Large intestine (tissue), 3 donors: ENCODE measurements at regions not wholly inside any gene's neighbourhood (a gene's known extent, or its start where the extent isn't known, plus 50 kb on each side); places are given as distances from the start of the nearest gene placed in this dataset.

Experiments
- DNase-seq, 2 donors: peaks; one replicate each; pipeline versions ENCODE4 v3.0.0 to v3.0.0-alpha.2; 2013
- H3K27ac ChIP-seq: one replicate; pipeline ENCODE4 v1.5.1; 2013; ENCODE audit warnings: low read length
- H3K27me3 ChIP-seq: 2 replicates; pipeline ENCODE4 v1.6.1; 2013; ENCODE audit warnings: low read length; ENCODE audit not compliant: control insufficient read depth, insufficient read depth
- H3K36me3 ChIP-seq: 2 replicates; pipeline ENCODE4 v1.6.1; 2013; ENCODE audit warnings: low read length; ENCODE audit not compliant: control insufficient read depth, insufficient read depth
- H3K4me1 ChIP-seq: one replicate; pipeline ENCODE4 v1.6.1; 2013; ENCODE audit warnings: low read length; ENCODE audit not compliant: control insufficient read depth, insufficient read depth
- H3K4me3 ChIP-seq: one replicate; pipeline ENCODE4 v1.5.1; 2013; ENCODE audit warnings: low read length
- H3K9me3 ChIP-seq: one replicate; pipeline ENCODE4 v1.6.1; 2013; ENCODE audit warnings: mild to moderate bottlenecking, low read depth, low read length, moderate library complexity; ENCODE audit not compliant: control insufficient read depth
- WGBS: methylation state at CpG from one replicate; pipeline ENCODE4 v1.1.5; 2013; ENCODE audit warnings: low lambda C conversion rate; ENCODE audit not compliant: insufficient coverage; 5-methylcytosine and 5-hydroxymethylcytosine counted together

GRCh38 chr14:34348592-34348991, 113.4 kb downstream of the SPTSSA start:
- no peak for DNase-seq
- 90% methylated on average over 4 of the region's 6 CpGs for WGBS
- Histone ChIP-seq H3K9me3 (peaks cover 7% of the 10 kb centered on the region), H3K4me3 (no peak overlapping the region), H3K27ac (no peak overlapping the region), H3K4me1 (peaks cover 3% of the 10 kb centered on the region), H3K36me3 (no peaks in the 10 kb centered on the region), H3K27me3 (no peaks in the 10 kb centered on the region)

GRCh38 chr14:34347683-34348082, 114.4 kb downstream of the SPTSSA start:
- DNase-seq, result no peak
- Histone ChIP-seq H3K36me3 (no peaks in the 10 kb centered on the region), H3K9me3 (peaks cover 7% of the 10 kb centered on the region), H3K4me1 (peaks cover 3% of the 10 kb centered on the region), H3K4me3 (no peak overlapping the region), H3K27ac (no peak overlapping the region), H3K27me3 (no peaks in the 10 kb centered on the region)
- WGBS, result no CpG with 5 or more reads among the region's 2 CpGs

GRCh38 chr14:34345718-34346465, 116.1 kb downstream of the SPTSSA start:
- no peaks in the 10 kb centered on the region for H3K36me3 ChIP-seq
- DNase-seq, result no peak
- peaks cover 2% of the 10 kb centered on the region for H3K4me1 ChIP-seq
- WGBS, result no CpG with 5 or more reads among the region's 26 CpGs
- no peak overlapping the region for H3K4me3 ChIP-seq
- no peaks in the 10 kb centered on the region for H3K27me3 ChIP-seq
- H3K27ac ChIP-seq, result no peak overlapping the region
- H3K9me3 ChIP-seq, result peaks cover 7% of the 10 kb centered on the region

GRCh38 chr14:34344318-34344717, 117.7 kb downstream of the SPTSSA start:
- Histone ChIP-seq H3K27me3 (no peaks in the 10 kb centered on the region), H3K4me3 (no peak overlapping the region), H3K4me1 (no peaks in the 10 kb centered on the region), H3K36me3 (no peaks in the 10 kb centered on the region), H3K9me3 (peaks cover 7% of the 10 kb centered on the region), H3K27ac (no peak overlapping the region)
- no peak for DNase-seq
- WGBS, result 96% methylated on average over 4 of the region's 5 CpGs

GRCh38 chr14:34340025-34340625, 121.9 kb downstream of the SPTSSA start:
- DNase-seq, result no peak
- WGBS, result no CpG with 5 or more reads among the region's 4 CpGs
- no peaks in the 10 kb centered on the region for H3K9me3 ChIP-seq
- H3K4me3 ChIP-seq, result no peak overlapping the region
- H3K36me3 ChIP-seq, result no peaks in the 10 kb centered on the region
- no peak overlapping the region for H3K27ac ChIP-seq
- peaks cover 5% of the 10 kb centered on the region for H3K4me1 ChIP-seq
- H3K27me3 ChIP-seq, result no peaks in the 10 kb centered on the region

GRCh38 chr14:34338056-34338455, 124.0 kb downstream of the SPTSSA start:
- Histone ChIP-seq H3K4me3 (no peak overlapping the region), H3K36me3 (no peaks in the 10 kb centered on the region), H3K27me3 (no peaks in the 10 kb centered on the region), H3K27ac (no peak overlapping the region), H3K9me3 (no peaks in the 10 kb centered on the region), H3K4me1 (peaks cover 5% of the 10 kb centered on the region)
- DNase-seq, result no peak
- no CpG with 5 or more reads among the region's 2 CpGs for WGBS

- no CpG with 5 or more reads among the region's 1 CpG for WGBS
- Histone ChIP-seq H3K27me3 (no peaks in the 10 kb centered on the region), H3K4me3 (no peak overlapping the region), H3K36me3 (no peaks in the 10 kb centered on the region), H3K9me3 (no peaks in the 10 kb centered on the region), H3K4me1 (peaks cover 5% of the 10 kb centered on the region), H3K27ac (no peak overlapping the region)
- DNase-seq, result peak; percentile 67 to 84
These were observed 125.5 kb downstream of the SPTSSA start for GRCh38 chr14:34336501-34336900.

- DNase-seq, result no peak
- WGBS, result no CpG with 5 or more reads among the region's 1 CpG
- H3K36me3 ChIP-seq, result no peaks in the 10 kb centered on the region
- H3K4me1 ChIP-seq, result peaks cover 5% of the 10 kb centered on the region
- no peaks in the 10 kb centered on the region for H3K27me3 ChIP-seq
- H3K4me3 ChIP-seq, result no peak overlapping the region
- H3K9me3 ChIP-seq, result no peaks in the 10 kb centered on the region
- H3K27ac ChIP-seq, result no peak overlapping the region
These were observed 126.1 kb downstream of the SPTSSA start for GRCh38 chr14:34335968-34336367.

GRCh38 chr14:34334329-34334728, 127.7 kb downstream of the SPTSSA start:
- Histone ChIP-seq H3K4me1 (peaks cover 5% of the 10 kb centered on the region), H3K4me3 (no peak overlapping the region), H3K27ac (no peak overlapping the region), H3K9me3 (no peaks in the 10 kb centered on the region), H3K27me3 (no peaks in the 10 kb centered on the region), H3K36me3 (no peaks in the 10 kb centered on the region)
- no peak for DNase-seq

GRCh38 chr14:34331728-34332623, 130.1 kb downstream of the SPTSSA start:
- WGBS, result 86% methylated on average over 1 of the region's 9 CpGs
- no peaks in the 10 kb centered on the region for H3K36me3 ChIP-seq

More at GRCh38 chr14:34331728-34332623, 130.1 kb downstream of the SPTSSA start:
- Histone ChIP-seq H3K27me3 (no peaks in the 10 kb centered on the region), H3K9me3 (no peaks in the 10 kb centered on the region), H3K27ac (no peak overlapping the region), H3K4me3 (no peak overlapping the region), H3K4me1 (peaks cover 5% of the 10 kb centered on the region)
- DNase-seq, result peak; percentile 36 to 59
